Breast epithelium (tissue), 4 donors: ENCODE measurements at regions not wholly inside any gene's neighbourhood (a gene's known extent, or its start where the extent isn't known, plus 50 kb on each side); places are given as distances from the start of the nearest gene placed in this dataset.

Experiments
- DNase-seq, 2 donors: peaks; one replicate each; pipeline ENCODE4 v3.0.0-alpha.2; 2019; ENCODE audit warnings: low spot score in 2 of 2
- H3K27ac ChIP-seq, 2 donors: fragments of 200-600 bp; sonication (generic) in 1 of 2; one replicate each; pipeline ENCODE4 v1.5.1; 2016 to 2019; ENCODE audit warnings: mild to moderate bottlenecking in 1 of 2
- H3K27me3 ChIP-seq, 2 donors: fragments of 200-600 bp; sonication (generic) in 1 of 2; one replicate each; pipeline versions ENCODE4 v1.5.1 to v1.6.0; 2017 to 2019; ENCODE audit warnings: control low read depth in 1 of 2, mild to moderate bottlenecking in 1 of 2
- H3K36me3 ChIP-seq: fragments of 200-600 bp; one replicate; pipeline ENCODE4 v1.5.1; 2019
- H3K4me1 ChIP-seq, 2 donors: fragments of 200-600 bp; sonication (generic); one replicate each; pipeline ENCODE4 v1.5.1; 2016 to 2019; ENCODE audit warnings: control low read depth in 1 of 2
- H3K4me3 ChIP-seq, 3 donors: fragments of 200-600 bp; sonication (generic); 1 replicate in 2 of 3; 2 replicates in 1 of 3; pipeline ENCODE4 v1.5.1; 2016 to 2019; ENCODE audit warnings: mild to moderate bottlenecking in 3 of 3, moderate library complexity in 2 of 3
- H3K9me3 ChIP-seq, 2 donors: fragments of 200-600 bp; sonication (generic) in 1 of 2; one replicate each; pipeline ENCODE4 v1.5.1; 2016 to 2019; ENCODE audit warnings: control low read depth in 1 of 2
- CTCF ChIP-seq, 3 donors: fragments of 450-650 bp; IDR thresholded peaks; one replicate each; pipeline ENCODE4 v1.5.1; 2016 to 2017; ENCODE audit warnings: antibody characterized with exemption in 3 of 3, mild to moderate bottlenecking in 3 of 3, moderate library complexity in 3 of 3
- POLR2A ChIP-seq: fragments of 450-650 bp; IDR thresholded peaks from one replicate; pipeline ENCODE4 v1.6.1; 2016; ENCODE audit warnings: antibody characterized with exemption, mild to moderate bottlenecking, moderate library complexity
- POLR2AphosphoS5 ChIP-seq, 3 donors: sonication (generic); formaldehyde crosslinking; IDR thresholded peaks; one replicate each; pipeline ENCODE4 v1.6.1; 2017; ENCODE audit warnings: antibody characterized with exemption in 3 of 3
- intact Hi-C: fragments of 100-400 bp; cut with DNase I; formaldehyde crosslinking; loops from one replicate; pipeline ENCODE4 v1.15.1; 2023; ENCODE audit warnings: low total_unique reads

- no peak for TF ChIP-seq CTCF (IDR thresholded peaks at IDR 0.05)
- TF ChIP-seq POLR2AphosphoS5 (IDR thresholded peaks at IDR 0.05) = no peak
- no peak for TF ChIP-seq POLR2A
- Histone ChIP-seq H3K27me3 (no peaks in the 10 kb centered on the region), H3K27ac (no peak overlapping the region), H3K9me3 (no peaks in the 10 kb centered on the region), H3K4me1 (no peaks in the 10 kb centered on the region), H3K4me3 (no peak overlapping the region), H3K36me3 (no peaks in the 10 kb centered on the region)
- intact Hi-C loops = no loop called here
- no peak for DNase-seq
These were observed 88.7 kb upstream of the ATP10B start for GRCh38 chr5:160940725-160941124.

GRCh38 chr5:160938532-160938931, 86.5 kb upstream of the ATP10B start:
- peak overlapping the region in 1 of 2 donors; percentile 45 for H3K27ac ChIP-seq
- no peaks in the 10 kb centered on the region for H3K9me3 ChIP-seq
- DNase-seq = peak in 1 of 2 donors; percentile 21
- no peak overlapping the region for H3K4me3 ChIP-seq
- no peaks in the 10 kb centered on the region for H3K36me3 ChIP-seq
- TF ChIP-seq CTCF (IDR thresholded peaks at IDR 0.05) (no peak), POLR2A (no peak), POLR2AphosphoS5 (IDR thresholded peaks at IDR 0.05) (no peak)
- no peaks in the 10 kb centered on the region for H3K27me3 ChIP-seq
- intact Hi-C loops = no loop called here
- H3K4me1 ChIP-seq = no peaks in the 10 kb centered on the region

- Histone ChIP-seq H3K27ac (no peak overlapping the region), H3K4me3 (no peak overlapping the region), H3K27me3 (no peaks in the 10 kb centered on the region), H3K9me3 (no peaks in the 10 kb centered on the region), H3K36me3 (no peaks in the 10 kb centered on the region), H3K4me1 (no peaks in the 10 kb centered on the region)
- intact Hi-C loops = no loop called here
- DNase-seq = no peak
- TF ChIP-seq CTCF (IDR thresholded peaks at IDR 0.05) (no peak), POLR2A (no peak), POLR2AphosphoS5 (IDR thresholded peaks at IDR 0.05) (no peak)
These were observed 85.6 kb upstream of the ATP10B start for GRCh38 chr5:160937570-160937969.

GRCh38 chr5:160935776-160936175, 83.8 kb upstream of the ATP10B start:
- H3K27ac ChIP-seq = no peak overlapping the region
- no peaks in the 10 kb centered on the region for H3K27me3 ChIP-seq
- intact Hi-C loops = no loop called here
- DNase-seq = no peak
- H3K36me3 ChIP-seq = no peaks in the 10 kb centered on the region
- no peak overlapping the region for H3K4me3 ChIP-seq
- TF ChIP-seq POLR2A = no peak
- TF ChIP-seq POLR2AphosphoS5 (IDR thresholded peaks at IDR 0.05) = no peak
- no peak for TF ChIP-seq CTCF (IDR thresholded peaks at IDR 0.05)
- H3K4me1 ChIP-seq = no peaks in the 10 kb centered on the region
- no peaks in the 10 kb centered on the region for H3K9me3 ChIP-seq

GRCh38 chr5:160931283-160931682, 79.3 kb upstream of the ATP10B start:
- DNase-seq = no peak
- Histone ChIP-seq H3K9me3 (no peaks in the 10 kb centered on the region), H3K27ac (no peak overlapping the region), H3K4me3 (no peak overlapping the region), H3K36me3 (no peaks in the 10 kb centered on the region), H3K27me3 (no peaks in the 10 kb centered on the region), H3K4me1 (no peaks in the 10 kb centered on the region)
- TF ChIP-seq CTCF (IDR thresholded peaks at IDR 0.05) (no peak), POLR2A (no peak), POLR2AphosphoS5 (IDR thresholded peaks at IDR 0.05) (no peak)
- intact Hi-C loops = no loop called here
